Suprapubic skin (tissue), 4 donors: ENCODE measurements at regions not wholly inside any gene's neighbourhood (a gene's known extent, or its start where the extent isn't known, plus 50 kb on each side); places are given as distances from the start of the nearest gene placed in this dataset.

Experiments used
- DNase-seq, 2 donors: peaks; one replicate each; pipeline ENCODE4 v3.0.0-alpha.2; 2019; ENCODE audit warnings: low spot score in 2 of 2
- H3K27ac ChIP-seq: fragments of 200-600 bp; sonication (generic); one replicate; pipeline ENCODE4 v1.5.1; 2019
- H3K27me3 ChIP-seq: fragments of 200-600 bp; sonication (generic); one replicate; pipeline ENCODE4 v1.5.1; 2019
- H3K36me3 ChIP-seq: fragments of 200-600 bp; sonication (generic); one replicate; pipeline ENCODE4 v1.5.1; 2019
- H3K4me1 ChIP-seq: fragments of 200-600 bp; sonication (generic); one replicate; pipeline ENCODE4 v1.5.1; 2019
- H3K4me3 ChIP-seq: fragments of 200-600 bp; sonication (generic); one replicate; pipeline ENCODE4 v1.5.1; 2019; ENCODE audit warnings: mild to moderate bottlenecking
- H3K9me3 ChIP-seq: fragments of 200-600 bp; sonication (generic); one replicate; pipeline ENCODE4 v1.5.1; 2019
- CTCF ChIP-seq, 2 donors: fragments of 200-600 bp in 1 of 2; fragments of 450-650 bp in 1 of 2; sonication (generic) in 1 of 2; IDR thresholded peaks; one replicate each; pipeline ENCODE4 v1.5.1; 2016 to 2019; ENCODE audit warnings: antibody characterized with exemption in 2 of 2, mild to moderate bottlenecking in 1 of 2, moderate library complexity in 1 of 2
- EP300 ChIP-seq: sonication (generic); formaldehyde crosslinking; IDR thresholded peaks from one replicate; pipeline ENCODE4 v1.6.1; 2017; ENCODE audit warnings: antibody characterized with exemption
- POLR2A ChIP-seq, 2 donors: fragments of 450-650 bp; IDR thresholded peaks; one replicate each; pipeline ENCODE4 v1.6.1; 2017; ENCODE audit warnings: antibody characterized with exemption in 2 of 2, mild to moderate bottlenecking in 2 of 2, moderate library complexity in 2 of 2
- POLR2AphosphoS5 ChIP-seq, 3 donors: sonication (generic); formaldehyde crosslinking; IDR thresholded peaks; one replicate each; pipeline ENCODE4 v1.6.1; 2017; ENCODE audit warnings: antibody characterized with exemption in 3 of 3
- WGBS: methylation state at CpG from one replicate; pipeline ENCODE4 v1.1.5; 2018; 5-methylcytosine and 5-hydroxymethylcytosine counted together

- no peaks in the 10 kb centered on the region for H3K9me3 ChIP-seq
- H3K27ac ChIP-seq, result no peak overlapping the region
- no peak for DNase-seq
- H3K36me3 ChIP-seq, result no peaks in the 10 kb centered on the region
- TF ChIP-seq EP300 (no peak), CTCF (IDR thresholded peaks at IDR 0.05) (no peak), POLR2A (IDR thresholded peaks at IDR 0.05) (no peak), POLR2AphosphoS5 (IDR thresholded peaks at IDR 0.05) (no peak)
- 62% methylated on average over 2 of the region's 2 CpGs for WGBS
- H3K27me3 ChIP-seq, result no peaks in the 10 kb centered on the region
- H3K4me1 ChIP-seq, result no peaks in the 10 kb centered on the region
- no peak overlapping the region for H3K4me3 ChIP-seq
Observed at GRCh38 chr4:18754180-18754579, 732.6 kb upstream of the LCORL start.

- no peaks in the 10 kb centered on the region for H3K9me3 ChIP-seq
- no peaks in the 10 kb centered on the region for H3K27me3 ChIP-seq
- no peak overlapping the region for H3K4me3 ChIP-seq
- no peaks in the 10 kb centered on the region for H3K36me3 ChIP-seq
- TF ChIP-seq POLR2A (IDR thresholded peaks at IDR 0.05) (no peak), EP300 (no peak), CTCF (IDR thresholded peaks at IDR 0.05) (no peak), POLR2AphosphoS5 (IDR thresholded peaks at IDR 0.05) (no peak)
- H3K27ac ChIP-seq, result no peak overlapping the region
- no peak for DNase-seq
- no peaks in the 10 kb centered on the region for H3K4me1 ChIP-seq
- WGBS, result 68% methylated on average over 1 of the region's 1 CpG
Observed at GRCh38 chr4:18751083-18751482, 729.5 kb upstream of the LCORL start.

- Histone ChIP-seq H3K36me3 (no peaks in the 10 kb centered on the region), H3K27me3 (no peaks in the 10 kb centered on the region), H3K4me3 (no peak overlapping the region), H3K27ac (no peak overlapping the region), H3K4me1 (no peaks in the 10 kb centered on the region), H3K9me3 (no peaks in the 10 kb centered on the region)
- DNase-seq, result no peak
- no peak for TF ChIP-seq CTCF (IDR thresholded peaks at IDR 0.05)
- no peak for TF ChIP-seq POLR2AphosphoS5 (IDR thresholded peaks at IDR 0.05)
- WGBS, result 37% methylated on average over 2 of the region's 2 CpGs
Observed at GRCh38 chr4:18749391-18749790, 727.8 kb upstream of the LCORL start.

GRCh38 chr4:18736551-18736950 is 715.0 kb upstream of the LCORL start:
- DNase-seq, result no peak
- Histone ChIP-seq H3K9me3 (no peaks in the 10 kb centered on the region), H3K27me3 (no peaks in the 10 kb centered on the region), H3K4me1 (no peaks in the 10 kb centered on the region), H3K27ac (no peak overlapping the region), H3K36me3 (no peaks in the 10 kb centered on the region), H3K4me3 (no peak overlapping the region)
- TF ChIP-seq POLR2AphosphoS5 (IDR thresholded peaks at IDR 0.05) (no peak), EP300 (no peak), POLR2A (IDR thresholded peaks at IDR 0.05) (no peak), CTCF (IDR thresholded peaks at IDR 0.05) (no peak)

- DNase-seq, result no peak
- H3K9me3 ChIP-seq, result no peaks in the 10 kb centered on the region
- WGBS, result 56% methylated on average over 3 of the region's 3 CpGs
Observed at GRCh38 chr4:18735740-18736268, 714.2 kb upstream of the LCORL start.

More at GRCh38 chr4:18735740-18736268, 714.2 kb upstream of the LCORL start:
- H3K36me3 ChIP-seq, result no peaks in the 10 kb centered on the region
- H3K4me3 ChIP-seq, result no peak overlapping the region
- no peaks in the 10 kb centered on the region for H3K27me3 ChIP-seq
- H3K4me1 ChIP-seq, result no peaks in the 10 kb centered on the region
- no peak overlapping the region for H3K27ac ChIP-seq
- TF ChIP-seq EP300, result no peak
- no peak for TF ChIP-seq CTCF (IDR thresholded peaks at IDR 0.05)
- no peak for TF ChIP-seq POLR2A (IDR thresholded peaks at IDR 0.05)
- no peak for TF ChIP-seq POLR2AphosphoS5 (IDR thresholded peaks at IDR 0.05)
